Gastrocnemius medialis (tissue), 4 donors: ENCODE measurements at regions not wholly inside any gene's neighbourhood (a gene's known extent, or its start where the extent isn't known, plus 50 kb on each side); places are given as distances from the start of the nearest gene placed in this dataset.

Source experiments
- CTCF ChIP-seq, 5 experiments: fragments of 450-650 bp in 3 of 5; fragments of 200-600 bp in 2 of 5; sonication (generic) in 2 of 5; IDR thresholded peaks in 4 of 5; conservative IDR thresholded peaks in 1 of 5; 1 replicate in 4 of 5; 2 replicates in 1 of 5; pipeline ENCODE4 v1.5.1; 2016 to 2019; ENCODE audit warnings: antibody characterized with exemption in 5 of 5, mild to moderate bottlenecking in 3 of 5, moderate library complexity in 3 of 5
- POLR2A ChIP-seq, 2 donors: fragments of 450-650 bp; IDR thresholded peaks; one replicate each; pipeline ENCODE4 v1.6.1; 2017; ENCODE audit warnings: antibody characterized with exemption in 2 of 2, mild to moderate bottlenecking in 2 of 2, moderate library complexity in 2 of 2

GRCh38 chr4:60173103-60173502 lies 1027.0 kb upstream of the ADGRL3 start:
- TF ChIP-seq CTCF (IDR thresholded peaks at IDR 0.05 in 4 of 5, conservative IDR thresholded peaks at IDR 0.05 in 1 of 5) (no peak), POLR2A (IDR thresholded peaks at IDR 0.05) (no peak)
